H1 (cell line): ENCODE measurements at regions not wholly inside any gene's neighbourhood (a gene's known extent, or its start where the extent isn't known, plus 50 kb on each side); places are given as distances from the start of the nearest gene placed in this dataset.

Experiments
- KDM1A ChIP-seq: fragments of 200-600, 300-600 bp; sonication (generic); IDR thresholded peaks from 2 replicates; pipeline ENCODE4 v1.7.1; 2016; ENCODE audit warnings: mild to moderate bottlenecking, low read length, borderline replicate concordance
- RAD21 ChIP-seq, 2 experiments: IDR thresholded peaks in 1 of 2; conservative IDR thresholded peaks in 1 of 2; 2 replicates each; pipeline ENCODE4 v1.6.1; 2011; ENCODE audit warnings: low read depth in 2 of 2, low read length in 2 of 2, improper control_type of control experiment in 1 of 2, inconsistent platforms in 1 of 2, mild to moderate bottlenecking in 1 of 2, moderate library complexity in 1 of 2
- RFX5 ChIP-seq: IDR thresholded peaks from 2 replicates; pipeline ENCODE4 v1.6.1; 2011; ENCODE audit warnings: low read depth, low read length, improper control_type of control experiment, borderline replicate concordance
- SP1 ChIP-seq: IDR thresholded peaks from 2 replicates; pipeline ENCODE4 v1.6.1; 2011; ENCODE audit warnings: low read depth, low read length
- TBP ChIP-seq: IDR thresholded peaks from 2 replicates; pipeline ENCODE4 v1.6.1; 2011; ENCODE audit warnings: low read depth, low read length, improper control_type of control experiment
- TF ChIP-seq, protein P1 (sequence below): fragments of 300-600 bp; sonication (generic); IDR thresholded peaks from 2 replicates; pipeline ENCODE4 v1.7.1; 2012; ENCODE audit warnings: low read length, moderate library complexity, mild to moderate bottlenecking, inconsistent platforms; ENCODE audit not compliant: insufficient replicate concordance
- TF ChIP-seq, protein P2 (sequence below), 3 experiments: IDR thresholded peaks; 1 replicate in 2 of 3; 2 replicates in 1 of 3; pipeline versions ENCODE4 v1.5.1 to v1.6.1; 2011; ENCODE audit warnings: low read length in 3 of 3, mild to moderate bottlenecking in 3 of 3, inconsistent platforms in 2 of 3, low read depth in 1 of 3, moderate library complexity in 1 of 3; ENCODE audit not compliant: insufficient read depth in 1 of 3; ENCODE audit errors: control extremely low read depth in 1 of 3

DNA sequence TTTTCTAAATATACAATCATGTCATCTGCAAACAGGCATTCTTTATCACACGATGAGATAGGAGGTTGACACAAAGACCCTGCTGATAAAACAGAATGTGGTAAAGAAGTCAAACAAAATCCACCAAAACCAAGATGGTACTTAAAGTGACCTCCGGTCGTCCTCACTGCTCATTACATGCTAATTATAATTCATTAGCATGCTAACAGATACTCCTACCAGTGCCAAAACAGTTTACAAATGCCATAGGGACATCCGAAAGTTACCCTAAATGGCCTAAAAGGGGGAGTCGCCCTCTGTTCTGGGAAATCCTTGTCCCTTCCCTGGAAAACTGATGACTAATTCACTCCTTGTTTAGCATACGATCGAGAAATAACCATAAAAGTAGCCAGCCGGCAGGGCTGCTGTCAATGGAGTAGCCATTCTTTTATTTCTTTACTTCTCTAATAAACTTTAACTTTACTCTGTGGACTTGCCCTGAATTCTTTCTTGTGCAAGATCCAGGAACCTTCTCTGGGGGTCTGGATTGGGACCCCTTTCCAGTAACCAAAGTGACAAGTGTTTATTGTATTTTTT lies 126.6 kb downstream of the CCDC71L start (continued):
- TF ChIP-seq, protein P1, sequence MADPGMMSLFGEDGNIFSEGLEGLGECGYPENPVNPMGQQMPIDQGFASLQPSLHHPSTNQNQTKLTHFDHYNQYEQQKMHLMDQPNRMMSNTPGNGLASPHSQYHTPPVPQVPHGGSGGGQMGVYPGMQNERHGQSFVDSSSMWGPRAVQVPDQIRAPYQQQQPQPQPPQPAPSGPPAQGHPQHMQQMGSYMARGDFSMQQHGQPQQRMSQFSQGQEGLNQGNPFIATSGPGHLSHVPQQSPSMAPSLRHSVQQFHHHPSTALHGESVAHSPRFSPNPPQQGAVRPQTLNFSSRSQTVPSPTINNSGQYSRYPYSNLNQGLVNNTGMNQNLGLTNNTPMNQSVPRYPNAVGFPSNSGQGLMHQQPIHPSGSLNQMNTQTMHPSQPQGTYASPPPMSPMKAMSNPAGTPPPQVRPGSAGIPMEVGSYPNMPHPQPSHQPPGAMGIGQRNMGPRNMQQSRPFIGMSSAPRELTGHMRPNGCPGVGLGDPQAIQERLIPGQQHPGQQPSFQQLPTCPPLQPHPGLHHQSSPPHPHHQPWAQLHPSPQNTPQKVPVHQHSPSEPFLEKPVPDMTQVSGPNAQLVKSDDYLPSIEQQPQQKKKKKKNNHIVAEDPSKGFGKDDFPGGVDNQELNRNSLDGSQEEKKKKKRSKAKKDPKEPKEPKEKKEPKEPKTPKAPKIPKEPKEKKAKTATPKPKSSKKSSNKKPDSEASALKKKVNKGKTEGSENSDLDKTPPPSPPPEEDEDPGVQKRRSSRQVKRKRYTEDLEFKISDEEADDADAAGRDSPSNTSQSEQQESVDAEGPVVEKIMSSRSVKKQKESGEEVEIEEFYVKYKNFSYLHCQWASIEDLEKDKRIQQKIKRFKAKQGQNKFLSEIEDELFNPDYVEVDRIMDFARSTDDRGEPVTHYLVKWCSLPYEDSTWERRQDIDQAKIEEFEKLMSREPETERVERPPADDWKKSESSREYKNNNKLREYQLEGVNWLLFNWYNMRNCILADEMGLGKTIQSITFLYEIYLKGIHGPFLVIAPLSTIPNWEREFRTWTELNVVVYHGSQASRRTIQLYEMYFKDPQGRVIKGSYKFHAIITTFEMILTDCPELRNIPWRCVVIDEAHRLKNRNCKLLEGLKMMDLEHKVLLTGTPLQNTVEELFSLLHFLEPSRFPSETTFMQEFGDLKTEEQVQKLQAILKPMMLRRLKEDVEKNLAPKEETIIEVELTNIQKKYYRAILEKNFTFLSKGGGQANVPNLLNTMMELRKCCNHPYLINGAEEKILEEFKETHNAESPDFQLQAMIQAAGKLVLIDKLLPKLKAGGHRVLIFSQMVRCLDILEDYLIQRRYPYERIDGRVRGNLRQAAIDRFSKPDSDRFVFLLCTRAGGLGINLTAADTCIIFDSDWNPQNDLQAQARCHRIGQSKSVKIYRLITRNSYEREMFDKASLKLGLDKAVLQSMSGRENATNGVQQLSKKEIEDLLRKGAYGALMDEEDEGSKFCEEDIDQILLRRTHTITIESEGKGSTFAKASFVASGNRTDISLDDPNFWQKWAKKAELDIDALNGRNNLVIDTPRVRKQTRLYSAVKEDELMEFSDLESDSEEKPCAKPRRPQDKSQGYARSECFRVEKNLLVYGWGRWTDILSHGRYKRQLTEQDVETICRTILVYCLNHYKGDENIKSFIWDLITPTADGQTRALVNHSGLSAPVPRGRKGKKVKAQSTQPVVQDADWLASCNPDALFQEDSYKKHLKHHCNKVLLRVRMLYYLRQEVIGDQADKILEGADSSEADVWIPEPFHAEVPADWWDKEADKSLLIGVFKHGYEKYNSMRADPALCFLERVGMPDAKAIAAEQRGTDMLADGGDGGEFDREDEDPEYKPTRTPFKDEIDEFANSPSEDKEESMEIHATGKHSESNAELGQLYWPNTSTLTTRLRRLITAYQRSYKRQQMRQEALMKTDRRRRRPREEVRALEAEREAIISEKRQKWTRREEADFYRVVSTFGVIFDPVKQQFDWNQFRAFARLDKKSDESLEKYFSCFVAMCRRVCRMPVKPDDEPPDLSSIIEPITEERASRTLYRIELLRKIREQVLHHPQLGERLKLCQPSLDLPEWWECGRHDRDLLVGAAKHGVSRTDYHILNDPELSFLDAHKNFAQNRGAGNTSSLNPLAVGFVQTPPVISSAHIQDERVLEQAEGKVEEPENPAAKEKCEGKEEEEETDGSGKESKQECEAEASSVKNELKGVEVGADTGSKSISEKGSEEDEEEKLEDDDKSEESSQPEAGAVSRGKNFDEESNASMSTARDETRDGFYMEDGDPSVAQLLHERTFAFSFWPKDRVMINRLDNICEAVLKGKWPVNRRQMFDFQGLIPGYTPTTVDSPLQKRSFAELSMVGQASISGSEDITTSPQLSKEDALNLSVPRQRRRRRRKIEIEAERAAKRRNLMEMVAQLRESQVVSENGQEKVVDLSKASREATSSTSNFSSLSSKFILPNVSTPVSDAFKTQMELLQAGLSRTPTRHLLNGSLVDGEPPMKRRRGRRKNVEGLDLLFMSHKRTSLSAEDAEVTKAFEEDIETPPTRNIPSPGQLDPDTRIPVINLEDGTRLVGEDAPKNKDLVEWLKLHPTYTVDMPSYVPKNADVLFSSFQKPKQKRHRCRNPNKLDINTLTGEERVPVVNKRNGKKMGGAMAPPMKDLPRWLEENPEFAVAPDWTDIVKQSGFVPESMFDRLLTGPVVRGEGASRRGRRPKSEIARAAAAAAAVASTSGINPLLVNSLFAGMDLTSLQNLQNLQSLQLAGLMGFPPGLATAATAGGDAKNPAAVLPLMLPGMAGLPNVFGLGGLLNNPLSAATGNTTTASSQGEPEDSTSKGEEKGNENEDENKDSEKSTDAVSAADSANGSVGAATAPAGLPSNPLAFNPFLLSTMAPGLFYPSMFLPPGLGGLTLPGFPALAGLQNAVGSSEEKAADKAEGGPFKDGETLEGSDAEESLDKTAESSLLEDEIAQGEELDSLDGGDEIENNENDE: no peak
- TF ChIP-seq SP1: no peak
- TF ChIP-seq KDM1A: no peak
- TF ChIP-seq TBP: no peak
- TF ChIP-seq, protein P2, sequence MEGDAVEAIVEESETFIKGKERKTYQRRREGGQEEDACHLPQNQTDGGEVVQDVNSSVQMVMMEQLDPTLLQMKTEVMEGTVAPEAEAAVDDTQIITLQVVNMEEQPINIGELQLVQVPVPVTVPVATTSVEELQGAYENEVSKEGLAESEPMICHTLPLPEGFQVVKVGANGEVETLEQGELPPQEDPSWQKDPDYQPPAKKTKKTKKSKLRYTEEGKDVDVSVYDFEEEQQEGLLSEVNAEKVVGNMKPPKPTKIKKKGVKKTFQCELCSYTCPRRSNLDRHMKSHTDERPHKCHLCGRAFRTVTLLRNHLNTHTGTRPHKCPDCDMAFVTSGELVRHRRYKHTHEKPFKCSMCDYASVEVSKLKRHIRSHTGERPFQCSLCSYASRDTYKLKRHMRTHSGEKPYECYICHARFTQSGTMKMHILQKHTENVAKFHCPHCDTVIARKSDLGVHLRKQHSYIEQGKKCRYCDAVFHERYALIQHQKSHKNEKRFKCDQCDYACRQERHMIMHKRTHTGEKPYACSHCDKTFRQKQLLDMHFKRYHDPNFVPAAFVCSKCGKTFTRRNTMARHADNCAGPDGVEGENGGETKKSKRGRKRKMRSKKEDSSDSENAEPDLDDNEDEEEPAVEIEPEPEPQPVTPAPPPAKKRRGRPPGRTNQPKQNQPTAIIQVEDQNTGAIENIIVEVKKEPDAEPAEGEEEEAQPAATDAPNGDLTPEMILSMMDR (IDR thresholded peaks at IDR 0.05; ENCODE audit: control extremely low read depth in 1 of 3, insufficient read depth in 1 of 3, low read depth in 1 of 3, low read length in 3 of 3): no peak
- TF ChIP-seq RFX5: no peak
- no peak for TF ChIP-seq RAD21 (IDR thresholded peaks at IDR 0.05 in 1 of 2, conservative IDR thresholded peaks at IDR 0.05 in 1 of 2; ENCODE audit: low read depth in 2 of 2, low read length in 2 of 2)
